Tibial nerve (tissue), 4 donors: ENCODE measurements at regions not wholly inside any gene's neighbourhood (a gene's known extent, or its start where the extent isn't known, plus 50 kb on each side); places are given as distances from the start of the nearest gene placed in this dataset.

Experiments used
- CTCF ChIP-seq, 5 experiments: fragments of 200-600 bp in 3 of 5; fragments of 450-650 bp in 2 of 5; sonication (generic) in 3 of 5; IDR thresholded peaks; one replicate each; pipeline ENCODE4 v1.5.1; 2016 to 2019; ENCODE audit warnings: antibody characterized with exemption in 5 of 5, mild to moderate bottlenecking in 3 of 5, moderate library complexity in 2 of 5
- EP300 ChIP-seq, 2 donors: sonication (generic); formaldehyde crosslinking; IDR thresholded peaks; one replicate each; pipeline ENCODE4 v1.6.1; 2017; ENCODE audit warnings: antibody characterized with exemption in 2 of 2, mild to moderate bottlenecking in 1 of 2

GRCh38 chr3:99481561-99481960, 156.8 kb upstream of the COL8A1 start:
- TF ChIP-seq EP300 (IDR thresholded peaks at IDR 0.05): no peak
- TF ChIP-seq CTCF (IDR thresholded peaks at IDR 0.05): no peak
